Common myeloid progenitor, CD34-positive (primary cell): ENCODE measurements at regions not wholly inside any gene's neighbourhood (a gene's known extent, or its start where the extent isn't known, plus 50 kb on each side); places are given as distances from the start of the nearest gene placed in this dataset.

Experiments used
- CTCF ChIA-PET: fragments of 350-600 bp; sonication (Branson Sonifier 250); formaldehyde crosslinking; loops from one replicate; lab custom pipeline; 2021; ENCODE audit warnings: antibody characterized with exemption; lab: Charles Lee
- POLR2A ChIA-PET: fragments of 350-600 bp; sonication (Branson Sonifier 250); formaldehyde crosslinking; loops from one replicate; lab custom pipeline; 2021; ENCODE audit warnings: antibody characterized with exemption; lab: Charles Lee
- DNase-seq, 3 donors: peaks; one replicate each; pipeline versions ENCODE4 v3.0.0 to v3.0.0-alpha.2; 2013
- H3K27ac ChIP-seq, 2 experiments: 1 replicate in 1 of 2; 2 replicates in 1 of 2; pipeline ENCODE4 v1.7.0; 2013; ENCODE audit warnings: inconsistent platforms in 2 of 2, low read length in 2 of 2, mild to moderate bottlenecking in 2 of 2, low read depth in 1 of 2, moderate library complexity in 1 of 2; ENCODE audit not compliant: severe bottlenecking in 2 of 2, insufficient read depth in 1 of 2, poor library complexity in 1 of 2
- H3K27me3 ChIP-seq, 5 experiments: replicated peaks in 2 of 5; 1 replicate in 3 of 5; 2 replicates in 2 of 5; pipeline versions ENCODE4 v1.6.1 to v1.7.0; 2013; ENCODE audit warnings: low read length in 4 of 5, mild to moderate bottlenecking in 2 of 5, moderate library complexity in 2 of 5, inconsistent platforms in 1 of 5; ENCODE audit not compliant: insufficient read depth in 5 of 5, control insufficient read depth in 4 of 5
- H3K36me3 ChIP-seq, 4 experiments: 1 replicate in 2 of 4; 2 replicates in 2 of 4; pipeline versions ENCODE4 v1.6.1 to v1.7.0; 2013; ENCODE audit warnings: low read length in 3 of 4, control low read depth in 1 of 4, mild to moderate bottlenecking in 1 of 4; ENCODE audit not compliant: control insufficient read depth in 4 of 4, insufficient read depth in 4 of 4
- H3K4me1 ChIP-seq, 4 experiments: 1 replicate in 3 of 4; 2 replicates in 1 of 4; pipeline versions ENCODE4 v1.6.1 to v1.7.1; 2013; ENCODE audit warnings: low read length in 3 of 4, mild to moderate bottlenecking in 3 of 4, control low read depth in 1 of 4, inconsistent platforms in 1 of 4, moderate library complexity in 1 of 4; ENCODE audit not compliant: control insufficient read depth in 4 of 4, insufficient read depth in 4 of 4; ENCODE audit errors: control extremely low read depth in 1 of 4
- H3K4me3 ChIP-seq, 7 experiments: 1 replicate in 4 of 7; 2 replicates in 3 of 7; pipeline versions ENCODE4 v1.5.1 to v1.7.0; 2013; ENCODE audit warnings: mild to moderate bottlenecking in 7 of 7, low read length in 6 of 7, moderate library complexity in 6 of 7, inconsistent platforms in 2 of 7, low read depth in 2 of 7, control low read depth in 1 of 7; ENCODE audit not compliant: insufficient read depth in 4 of 7, control insufficient read depth in 1 of 7; ENCODE audit errors: extremely low read depth in 1 of 7
- H3K9me3 ChIP-seq, 5 experiments: 1 replicate in 4 of 5; 2 replicates in 1 of 5; pipeline versions ENCODE4 v1.6.1 to v1.7.1; 2013; ENCODE audit warnings: low read length in 4 of 5, mild to moderate bottlenecking in 2 of 5, inconsistent platforms in 1 of 5, low read depth in 1 of 5, moderate library complexity in 1 of 5; ENCODE audit not compliant: control insufficient read depth in 4 of 5, insufficient read depth in 2 of 5; ENCODE audit errors: control extremely low read depth in 1 of 5
- WGBS: methylation state at CpG from one replicate; pipeline ENCODE4 v1.1.5; 2013; ENCODE audit not compliant: insufficient coverage; 5-methylcytosine and 5-hydroxymethylcytosine counted together

DNA sequence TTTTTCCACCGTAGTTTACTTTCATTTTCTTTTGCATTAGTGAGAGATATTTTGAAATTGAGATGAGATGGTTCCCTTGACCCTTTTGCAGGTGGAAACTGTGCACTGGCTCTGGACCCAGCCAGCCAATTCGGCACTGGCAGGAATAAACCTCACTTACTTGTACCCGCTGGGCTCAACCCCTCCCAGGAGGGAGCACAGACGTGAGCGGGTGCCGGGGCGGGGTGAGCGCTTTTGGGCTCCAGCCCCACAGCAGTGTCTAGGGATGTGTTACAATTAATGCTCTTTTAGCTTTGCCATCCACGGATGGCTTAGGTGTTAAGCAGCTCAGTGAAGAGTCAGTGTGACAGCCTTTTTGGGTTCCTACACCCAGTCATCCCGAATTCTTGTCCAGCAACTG is 766.1 kb upstream of the CHD1 start:
- Histone ChIP-seq H3K27me3 (peaks cover 0 to 5% (median 0%) of the 10 kb centered on the region in 5 experiments), H3K9me3 (no peaks in the 10 kb centered on the region), H3K27ac (no peak overlapping the region), H3K4me1 (no peaks in the 10 kb centered on the region), H3K4me3 (no peak overlapping the region), H3K36me3 (no peaks in the 10 kb centered on the region)
- WGBS, result 96% methylated on average over 8 of the region's 10 CpGs
- ChIA-PET CTCF (interaction anchor here (1.8 kb wide), 1 partner anchor 20 kb away, joined by 3 read pairs; no protein-coding TSS in a partner anchor), POLR2A (no interaction called here)
- no peak for DNase-seq

DNA sequence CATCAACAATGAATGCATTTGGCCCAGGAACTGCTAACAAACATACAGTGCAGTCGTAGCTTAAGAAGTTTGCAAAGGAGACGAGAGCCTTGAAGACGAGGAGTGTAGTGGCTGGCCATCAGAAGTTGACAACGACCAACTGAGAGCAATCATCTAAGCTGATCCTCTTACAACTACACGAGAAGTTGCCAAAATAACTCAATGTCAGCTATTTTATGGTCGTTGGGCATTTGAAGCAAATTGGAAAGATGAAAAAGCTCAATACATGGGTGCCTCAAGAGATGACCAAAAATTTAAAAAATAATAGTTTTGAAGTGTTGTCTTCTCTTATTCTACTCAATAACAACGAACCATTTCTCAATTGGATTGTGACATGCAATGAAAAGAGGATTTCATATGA is 757.7 kb upstream of the CHD1 start:
- Histone ChIP-seq H3K27ac (no peak overlapping the region), H3K9me3 (no peaks in the 10 kb centered on the region), H3K4me1 (no peaks in the 10 kb centered on the region), H3K4me3 (no peak overlapping the region), H3K27me3 (no peaks in the 10 kb centered on the region), H3K36me3 (no peaks in the 10 kb centered on the region)
- no peak for DNase-seq
- CTCF ChIA-PET, result no interaction called here
- WGBS, result 96% methylated on average over 5 of the region's 7 CpGs
- POLR2A ChIA-PET, result no interaction called here

DNA sequence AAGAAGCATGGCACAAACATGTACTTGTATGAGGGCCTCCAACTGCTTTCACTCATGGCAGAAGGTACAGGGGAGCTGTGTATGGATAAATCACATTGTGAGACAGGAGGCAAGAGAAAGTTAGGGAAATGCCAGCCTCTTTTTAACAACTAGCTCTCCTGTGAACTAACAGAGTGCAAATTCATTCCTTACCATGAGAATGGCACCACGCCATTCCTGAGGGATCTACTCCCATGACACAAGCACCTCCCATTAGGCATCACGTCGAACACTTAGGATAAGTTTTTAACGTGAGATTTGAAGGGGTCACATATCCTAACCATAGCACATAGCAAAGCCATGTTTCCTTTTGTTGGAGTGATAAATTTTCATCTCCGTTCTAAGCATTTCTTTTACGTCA is 747.2 kb upstream of the CHD1 start:
- H3K27ac ChIP-seq, result no peak overlapping the region
- POLR2A ChIA-PET, result no interaction called here
- no peaks in the 10 kb centered on the region for H3K27me3 ChIP-seq
- WGBS, result no CpG with 5 or more reads among the region's 6 CpGs
- H3K36me3 ChIP-seq, result no peaks in the 10 kb centered on the region
- H3K9me3 ChIP-seq, result no peaks in the 10 kb centered on the region
- H3K4me3 ChIP-seq, result no peak overlapping the region
- H3K4me1 ChIP-seq, result no peaks in the 10 kb centered on the region
- no peak for DNase-seq
- CTCF ChIA-PET, result interaction anchor here (1.2 kb wide), 1 partner anchor 18 kb away, joined by 3 read pairs; no protein-coding TSS in a partner anchor

DNA sequence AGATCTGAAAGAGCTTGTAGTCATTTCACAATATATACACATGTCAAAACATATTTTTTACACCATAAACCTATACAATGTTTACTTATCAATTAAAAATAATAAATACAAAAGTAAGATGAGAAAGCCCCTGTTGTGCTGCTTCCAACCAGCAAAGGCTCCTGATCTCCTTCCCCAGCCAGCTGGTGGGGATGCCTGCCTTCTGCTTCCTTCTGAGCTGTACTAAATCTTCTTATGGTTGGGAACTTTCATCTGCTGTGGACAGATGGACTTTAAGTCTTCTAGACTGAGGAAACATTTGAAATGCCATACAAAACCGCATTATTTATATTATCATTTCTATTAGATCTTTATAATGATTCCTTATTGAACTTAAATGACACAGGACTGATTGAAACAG is 745.3 kb upstream of the CHD1 start:
- ChIA-PET POLR2A (no interaction called here), CTCF (no interaction called here)
- H3K27me3 ChIP-seq, result no peaks in the 10 kb centered on the region
- no peak overlapping the region for H3K27ac ChIP-seq
- no CpG with 5 or more reads among the region's 1 CpG for WGBS
- H3K9me3 ChIP-seq, result no peaks in the 10 kb centered on the region
- H3K4me1 ChIP-seq, result no peaks in the 10 kb centered on the region
- DNase-seq, result no peak
- no peak overlapping the region for H3K4me3 ChIP-seq
- H3K36me3 ChIP-seq, result no peaks in the 10 kb centered on the region

DNA sequence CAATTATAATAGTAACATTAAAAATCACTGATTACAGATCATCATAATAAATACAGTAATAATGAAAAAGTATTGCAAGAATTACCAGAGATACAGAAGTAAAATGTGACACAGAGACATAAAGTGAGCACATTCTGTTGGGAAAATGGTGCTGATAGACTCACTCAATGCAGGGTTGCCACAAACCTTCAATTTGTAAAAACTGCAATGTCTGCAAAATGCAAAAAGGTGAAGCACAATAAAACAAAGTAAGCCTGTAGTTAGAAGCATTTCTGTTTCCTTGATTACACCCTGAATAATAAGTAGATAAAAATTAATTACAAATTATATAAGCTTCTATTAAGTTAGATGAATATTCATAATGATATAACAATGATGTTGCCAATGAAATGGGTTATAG is 736.2 kb upstream of the CHD1 start:
- Histone ChIP-seq H3K27ac (no peak overlapping the region), H3K9me3 (no peaks in the 10 kb centered on the region), H3K36me3 (no peaks in the 10 kb centered on the region), H3K4me1 (no peaks in the 10 kb centered on the region), H3K27me3 (no peaks in the 10 kb centered on the region), H3K4me3 (no peak overlapping the region)
- POLR2A ChIA-PET, result no interaction called here
- no peak for DNase-seq
- CTCF ChIA-PET, result no interaction called here

DNA sequence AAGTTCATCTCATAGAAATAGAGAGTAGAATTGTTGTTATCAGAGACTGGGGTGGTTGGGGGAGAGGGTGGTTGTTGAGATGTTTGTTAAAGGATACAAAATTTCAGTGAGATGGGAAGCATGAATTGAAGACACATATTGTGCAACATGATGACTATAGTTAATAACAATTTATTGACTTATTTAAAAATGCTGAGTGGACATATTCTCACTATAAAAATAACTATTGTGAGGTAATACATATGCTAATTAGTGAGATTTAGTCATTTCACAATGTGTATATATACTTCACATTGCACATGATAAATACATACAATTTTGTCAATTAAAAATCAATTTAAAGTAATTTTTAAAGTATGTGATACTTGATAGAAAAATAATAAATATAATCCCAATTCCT is 722.5 kb upstream of the CHD1 start:
- H3K27me3 ChIP-seq, result no peaks in the 10 kb centered on the region
- no peaks in the 10 kb centered on the region for H3K36me3 ChIP-seq
- ChIA-PET CTCF (no interaction called here), POLR2A (no interaction called here)
- no peak overlapping the region for H3K4me3 ChIP-seq
- no peaks in the 10 kb centered on the region for H3K9me3 ChIP-seq
- no peak for DNase-seq
- H3K4me1 ChIP-seq, result no peaks in the 10 kb centered on the region
- no peak overlapping the region for H3K27ac ChIP-seq

DNA sequence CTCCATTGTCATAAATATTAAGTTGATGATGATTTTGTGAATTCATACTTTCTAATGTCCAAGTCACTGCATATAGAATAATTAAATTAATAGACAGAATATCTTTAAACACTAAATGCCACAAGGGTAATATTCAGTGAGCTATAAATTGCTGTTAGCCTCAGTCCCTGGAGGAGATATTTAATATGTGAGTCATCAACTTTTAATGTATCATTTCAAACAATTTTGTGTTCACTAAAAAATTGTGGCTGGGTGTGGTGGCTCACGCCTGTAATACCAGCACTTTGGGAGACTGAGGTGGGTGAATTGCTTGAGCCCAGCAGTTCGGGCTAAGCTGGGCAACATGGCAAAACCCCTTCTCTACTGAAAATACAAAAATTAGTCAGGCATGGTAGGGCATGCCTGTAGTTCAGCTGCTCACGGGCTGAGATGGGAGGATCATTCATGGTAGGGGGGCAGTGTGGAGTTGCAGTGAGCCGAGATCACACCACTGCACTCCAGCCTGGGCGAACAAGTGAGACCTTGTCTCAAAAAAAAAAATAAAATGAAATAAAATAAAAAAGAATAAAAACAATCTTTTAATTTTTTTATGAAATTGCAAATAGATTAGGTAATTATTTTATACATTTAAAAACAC is 717.3 kb upstream of the CHD1 start:
- no peak for DNase-seq
- no CpG with 5 or more reads among the region's 5 CpGs for WGBS
- no peak overlapping the region for H3K27ac ChIP-seq
- ChIA-PET CTCF (no interaction called here), POLR2A (no interaction called here)
- peaks cover 0 to 1% (median 0%) of the 10 kb centered on the region in 5 experiments for H3K9me3 ChIP-seq
- no peaks in the 10 kb centered on the region for H3K27me3 ChIP-seq
- no peaks in the 10 kb centered on the region for H3K4me1 ChIP-seq
- H3K36me3 ChIP-seq, result no peaks in the 10 kb centered on the region
- no peak overlapping the region for H3K4me3 ChIP-seq
